Transverse colon (tissue), 4 donors: ENCODE measurements at regions not wholly inside any gene's neighbourhood (a gene's known extent, or its start where the extent isn't known, plus 50 kb on each side); places are given as distances from the start of the nearest gene placed in this dataset.

Source experiments
- CTCF ChIP-seq, 5 experiments: fragments of 200-600 bp in 3 of 5; fragments of 450-650 bp in 2 of 5; sonication (generic) in 3 of 5; IDR thresholded peaks; 1 replicate in 2 of 5; 2 replicates in 3 of 5; pipeline ENCODE4 v1.5.1; 2016 to 2017; ENCODE audit warnings: antibody characterized with exemption in 5 of 5, inconsistent platforms in 3 of 5, mild to moderate bottlenecking in 2 of 5, moderate library complexity in 1 of 5
- EP300 ChIP-seq: sonication (generic); formaldehyde crosslinking; IDR thresholded peaks from one replicate; pipeline ENCODE4 v1.6.1; 2017; ENCODE audit warnings: antibody characterized with exemption, low read depth
- POLR2A ChIP-seq: fragments of 450-650 bp; IDR thresholded peaks from one replicate; pipeline ENCODE4 v1.6.1; 2016; ENCODE audit warnings: antibody characterized with exemption, mild to moderate bottlenecking, moderate library complexity
- POLR2AphosphoS5 ChIP-seq, 3 donors: sonication (generic); formaldehyde crosslinking; IDR thresholded peaks; one replicate each; pipeline ENCODE4 v1.6.1; 2016; ENCODE audit warnings: antibody characterized with exemption in 3 of 3

- TF ChIP-seq EP300 (no peak), POLR2AphosphoS5 (IDR thresholded peaks at IDR 0.05) (no peak), POLR2A (no peak), CTCF (IDR thresholded peaks at IDR 0.05) (no peak)
Measured at GRCh38 chr13:22505489-22505888, 675.3 kb upstream of the SGCG start.
